GM12865 (cell line): ENCODE measurements at regions not wholly inside any gene's neighbourhood (a gene's known extent, or its start where the extent isn't known, plus 50 kb on each side); places are given as distances from the start of the nearest gene placed in this dataset.

Source experiments
- DNase-seq: peaks from one replicate; pipeline ENCODE4 v3.0.0; 2010; ENCODE audit warnings: low read depth
- H3K4me3 ChIP-seq: 2 replicates; pipeline ENCODE4 v1.5.1; 2011; ENCODE audit warnings: mild to moderate bottlenecking, low read depth, low read length, control low read depth
- TF ChIP-seq, protein P1 (sequence below): IDR thresholded peaks from 2 replicates; pipeline ENCODE4 v1.5.1; 2011; ENCODE audit warnings: low read length, control low read depth, low read depth, inconsistent platforms; ENCODE audit not compliant: insufficient read depth; ENCODE audit errors: missing control alignments

DNA sequence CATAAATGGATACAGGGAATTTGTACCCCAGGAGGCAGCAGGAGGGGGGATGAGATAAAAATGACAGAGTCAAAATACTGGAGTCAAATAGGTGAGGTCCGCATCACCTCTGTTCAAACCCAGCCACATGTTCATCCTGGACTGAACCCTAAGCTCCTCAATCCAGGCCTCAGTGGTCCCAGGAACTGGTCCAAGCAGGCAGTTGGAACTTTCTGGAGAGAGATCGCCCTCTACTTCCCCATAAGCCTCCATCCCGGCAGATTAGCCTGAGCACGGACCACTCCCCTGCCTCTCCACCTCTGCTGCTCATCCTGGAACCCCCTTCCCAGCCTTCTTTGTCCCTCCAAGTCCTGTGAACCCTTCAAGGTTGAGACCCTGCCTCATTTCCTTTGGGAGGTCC lies 959.7 kb upstream of the ZNF722 start:
- no peak overlapping the region for H3K4me3 ChIP-seq
- DNase-seq: no peak
- TF ChIP-seq, protein P1, sequence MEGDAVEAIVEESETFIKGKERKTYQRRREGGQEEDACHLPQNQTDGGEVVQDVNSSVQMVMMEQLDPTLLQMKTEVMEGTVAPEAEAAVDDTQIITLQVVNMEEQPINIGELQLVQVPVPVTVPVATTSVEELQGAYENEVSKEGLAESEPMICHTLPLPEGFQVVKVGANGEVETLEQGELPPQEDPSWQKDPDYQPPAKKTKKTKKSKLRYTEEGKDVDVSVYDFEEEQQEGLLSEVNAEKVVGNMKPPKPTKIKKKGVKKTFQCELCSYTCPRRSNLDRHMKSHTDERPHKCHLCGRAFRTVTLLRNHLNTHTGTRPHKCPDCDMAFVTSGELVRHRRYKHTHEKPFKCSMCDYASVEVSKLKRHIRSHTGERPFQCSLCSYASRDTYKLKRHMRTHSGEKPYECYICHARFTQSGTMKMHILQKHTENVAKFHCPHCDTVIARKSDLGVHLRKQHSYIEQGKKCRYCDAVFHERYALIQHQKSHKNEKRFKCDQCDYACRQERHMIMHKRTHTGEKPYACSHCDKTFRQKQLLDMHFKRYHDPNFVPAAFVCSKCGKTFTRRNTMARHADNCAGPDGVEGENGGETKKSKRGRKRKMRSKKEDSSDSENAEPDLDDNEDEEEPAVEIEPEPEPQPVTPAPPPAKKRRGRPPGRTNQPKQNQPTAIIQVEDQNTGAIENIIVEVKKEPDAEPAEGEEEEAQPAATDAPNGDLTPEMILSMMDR: no peak

DNA sequence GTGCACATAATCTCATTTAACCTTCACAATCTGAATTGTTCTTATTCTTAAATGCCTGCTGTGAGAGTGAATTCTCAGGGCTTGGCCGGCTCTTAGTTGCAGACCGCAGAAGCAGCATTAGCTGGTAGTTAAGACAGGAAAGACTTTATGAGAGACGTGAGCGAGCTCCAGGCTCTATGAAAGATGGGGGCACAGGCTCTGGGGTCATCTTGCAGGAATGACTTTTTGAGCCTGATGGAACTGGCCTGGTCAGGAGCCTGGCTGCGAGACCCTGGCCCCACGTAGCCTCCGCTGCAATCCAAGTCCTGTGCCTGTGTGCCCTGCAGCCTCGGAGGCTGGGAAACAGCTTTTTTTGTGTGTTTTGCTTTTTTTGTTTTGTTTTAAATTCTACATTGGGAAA lies 958.8 kb upstream of the ZNF722 start:
- H3K4me3 ChIP-seq: no peak overlapping the region
- TF ChIP-seq, protein P1: no peak
- no peak for DNase-seq

DNA sequence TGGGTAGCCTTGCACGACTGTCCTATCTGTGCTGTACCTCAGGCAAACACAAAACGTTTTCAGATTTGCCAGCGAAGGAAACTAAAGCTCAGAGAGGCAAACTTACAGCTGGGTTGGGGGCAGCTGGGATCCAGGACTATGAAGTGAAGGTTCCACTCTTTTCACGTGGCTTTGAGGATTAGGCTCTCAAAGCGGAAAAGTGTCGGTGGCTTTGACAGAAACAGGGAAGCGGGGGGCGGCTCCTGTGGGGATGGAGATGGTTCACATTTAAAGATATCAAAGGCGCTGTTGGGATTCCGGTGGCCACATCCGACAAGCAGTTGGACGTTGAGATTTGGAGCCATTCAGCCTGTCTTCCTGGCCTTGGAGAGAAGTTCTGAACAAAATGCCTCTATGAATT lies 958.3 kb upstream of the ZNF722 start:
- no peak overlapping the region for H3K4me3 ChIP-seq
- no peak for DNase-seq
- TF ChIP-seq, protein P1: no peak

DNA sequence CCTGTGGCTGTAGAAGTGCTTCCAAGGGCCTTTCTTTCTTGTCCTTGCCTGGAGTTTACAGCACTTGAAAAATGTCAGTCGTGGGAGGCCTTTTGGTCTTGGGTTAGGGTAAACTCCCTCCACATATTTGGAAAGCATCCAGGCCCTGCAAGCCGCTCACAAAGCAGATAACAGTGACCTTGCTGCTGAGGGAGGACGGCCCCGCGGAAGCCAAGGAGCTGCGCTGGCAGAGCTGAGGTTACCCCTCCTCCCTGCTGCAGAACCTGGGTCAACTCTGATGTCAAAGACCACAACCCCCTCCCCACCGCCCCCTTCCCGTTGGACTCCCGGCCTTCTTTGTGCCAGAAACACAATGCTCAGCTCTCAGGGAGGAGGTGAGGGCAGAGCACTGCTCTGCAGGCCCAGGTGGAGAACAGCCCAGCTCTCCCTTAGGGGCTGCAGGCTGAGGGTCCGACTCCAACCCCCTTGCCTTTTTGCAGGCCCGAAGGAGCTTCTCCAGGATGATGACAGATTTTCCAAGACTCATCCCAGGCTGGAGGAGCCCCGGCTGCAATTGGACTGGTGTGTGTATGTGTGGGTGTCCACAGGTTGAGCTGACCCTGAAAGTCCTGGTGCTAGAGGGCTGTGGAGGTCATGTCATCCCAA lies 957.6 kb upstream of the ZNF722 start:
- no peak overlapping the region for H3K4me3 ChIP-seq
- no peak for DNase-seq
- TF ChIP-seq, protein P1: no peak

DNA sequence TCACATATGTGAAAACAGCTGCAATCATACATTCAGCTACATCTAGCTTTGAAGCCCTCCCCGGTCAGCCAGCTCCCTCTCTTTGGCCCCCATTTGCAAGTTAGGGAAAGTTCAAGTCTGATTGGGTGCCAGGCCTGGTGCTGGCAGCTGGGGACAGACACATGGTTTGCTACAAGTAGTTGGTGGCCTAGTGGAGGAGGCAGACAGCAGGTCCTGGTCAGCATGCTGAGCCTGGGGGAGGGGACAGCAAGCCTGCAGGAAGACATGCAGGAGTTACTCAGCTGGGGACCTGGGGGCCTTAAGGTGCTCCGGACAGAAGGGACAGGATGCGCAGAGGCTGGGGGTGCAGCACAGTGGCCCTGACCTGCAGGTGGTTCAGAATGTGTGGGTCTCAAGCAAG lies 956.9 kb upstream of the ZNF722 start:
- no peak for DNase-seq
- no peak overlapping the region for H3K4me3 ChIP-seq
- TF ChIP-seq, protein P1: no peak

DNA sequence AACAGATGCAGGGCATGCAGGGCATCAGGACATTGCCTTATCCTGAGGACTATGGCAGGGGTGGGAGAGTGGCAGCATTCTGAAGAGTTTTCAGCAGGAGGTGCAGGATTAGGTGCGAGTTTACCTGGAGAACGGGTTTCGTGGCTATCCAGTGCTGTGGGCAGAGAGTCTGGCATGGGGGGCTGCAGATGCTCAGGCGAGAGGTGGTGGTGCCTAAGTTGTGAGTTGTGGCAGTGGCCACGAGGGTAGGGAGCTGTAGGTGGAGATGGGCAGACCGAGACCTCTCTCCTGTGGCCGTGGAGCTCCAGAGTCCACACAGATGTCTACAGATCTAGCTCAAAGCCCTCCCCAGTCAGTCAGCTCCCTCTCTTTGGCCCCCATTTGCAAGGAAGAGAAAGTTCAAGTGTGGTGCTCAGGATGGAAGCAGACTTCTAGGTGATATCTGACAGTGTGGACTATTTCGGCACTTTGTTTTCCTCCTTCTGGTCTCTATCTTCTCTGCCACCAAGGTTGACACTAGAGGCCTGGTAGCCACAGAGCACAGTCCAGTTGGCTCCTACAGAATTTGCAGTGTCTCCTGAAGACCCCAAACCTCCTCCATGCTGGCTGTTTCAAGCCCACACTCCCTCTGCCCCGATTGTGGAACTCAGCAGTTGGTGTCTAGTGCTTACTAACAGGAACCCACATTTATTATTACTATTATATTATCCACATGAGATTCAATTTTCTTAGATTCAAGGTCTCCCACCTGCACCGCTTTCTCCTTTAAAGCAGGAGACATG lies 955.7 kb upstream of the ZNF722 start:
- H3K4me3 ChIP-seq: no peak overlapping the region
- no peak for DNase-seq
- TF ChIP-seq, protein P1: no peak
